Fibroblast of lung (primary cell): ENCODE measurements at regions not wholly inside any gene's neighbourhood (a gene's known extent, or its start where the extent isn't known, plus 50 kb on each side); places are given as distances from the start of the nearest gene placed in this dataset.
A peak's percentile ranks its signal among the peaks of the same experiment; 100 is the strongest.

ENCODE experiments used
- DNase-seq, 2 donors: peaks; one replicate each; pipeline versions ENCODE4 v3.0.0 to v3.0.0-alpha.2; 2010; ENCODE audit warnings: low read depth in 2 of 2
- H2AFZ ChIP-seq: 2 replicates; pipeline ENCODE4 v1.5.1; 2012; ENCODE audit warnings: low read length, control low read depth, inconsistent platforms
- H3K27ac ChIP-seq: 2 replicates; pipeline ENCODE4 v1.5.1; 2011; ENCODE audit warnings: low read length, control low read depth; ENCODE audit not compliant: insufficient read depth
- H3K27me3 ChIP-seq: 2 replicates; pipeline ENCODE4 v1.5.1; 2011; ENCODE audit warnings: mild to moderate bottlenecking, low read length; ENCODE audit not compliant: control insufficient read depth, insufficient read depth
- H3K36me3 ChIP-seq: 2 replicates; pipeline ENCODE4 v1.5.1; 2011; ENCODE audit warnings: low read length; ENCODE audit not compliant: control insufficient read depth, insufficient read depth
- H3K4me1 ChIP-seq: 2 replicates; pipeline ENCODE4 v1.5.1; 2011; ENCODE audit warnings: low read length; ENCODE audit not compliant: control insufficient read depth, insufficient read depth; ENCODE audit errors: extremely low read depth
- H3K4me2 ChIP-seq: 2 replicates; pipeline ENCODE4 v1.5.1; 2011; ENCODE audit warnings: low read length, control low read depth; ENCODE audit not compliant: insufficient read depth; ENCODE audit errors: extremely low read depth
- H3K4me3 ChIP-seq, 4 experiments: fragments of 200-600 bp in 1 of 4; sonication (generic) in 1 of 4; replicated peaks in 1 of 4; 2 replicates each; pipeline ENCODE4 v1.5.1; 2011 to 2016; ENCODE audit warnings: low read length in 4 of 4, low read depth in 3 of 4, mild to moderate bottlenecking in 3 of 4, control low read depth in 2 of 4, inconsistent platforms in 1 of 4, mixed read lengths in 1 of 4; ENCODE audit not compliant: insufficient read depth in 1 of 4; ENCODE audit errors: control extremely low read depth in 1 of 4
- H3K79me2 ChIP-seq: 2 replicates; pipeline ENCODE4 v1.5.1; 2012; ENCODE audit warnings: mild to moderate bottlenecking, low read length, inconsistent platforms; ENCODE audit not compliant: control insufficient read depth, insufficient read depth
- H3K9ac ChIP-seq: 2 replicates; pipeline ENCODE4 v1.5.1; 2011; ENCODE audit warnings: mild to moderate bottlenecking, low read length, control low read depth; ENCODE audit not compliant: insufficient read depth
- H3K9me3 ChIP-seq: 2 replicates; pipeline ENCODE4 v1.5.1; 2012; ENCODE audit warnings: low read depth, low read length; ENCODE audit not compliant: control insufficient read depth, insufficient read depth
- H4K20me1 ChIP-seq: 2 replicates; pipeline ENCODE4 v1.5.1; 2011; ENCODE audit warnings: low read length; ENCODE audit not compliant: control insufficient read depth, insufficient read depth; ENCODE audit errors: extremely low read depth
- CTCF ChIP-seq, 2 donors: IDR thresholded peaks in 1 of 2; conservative IDR thresholded peaks in 1 of 2; 1 replicate in 1 of 2; 2 replicates in 1 of 2; pipeline ENCODE4 v1.5.1; 2011 to 2012; ENCODE audit warnings: low read length in 2 of 2, control low read depth in 1 of 2, inconsistent platforms in 1 of 2, low read depth in 1 of 2, mild to moderate bottlenecking in 1 of 2
- EZH2 ChIP-seq: IDR thresholded peaks from 2 replicates; pipeline ENCODE4 v1.5.1; 2012; ENCODE audit warnings: low read length, control low read depth, mild to moderate bottlenecking; ENCODE audit errors: missing control alignments

GRCh38 chr9:31541721-31542281, 842.6 kb upstream of the ACO1 start:
- peak in 1 of 2 donors; percentile 3 for DNase-seq
- Histone ChIP-seq H3K27me3 (no peaks in the 10 kb centered on the region), H4K20me1 (no peaks in the 10 kb centered on the region), H3K9ac (no peak overlapping the region), H3K9me3 (no peaks in the 10 kb centered on the region), H2AFZ (no peak overlapping the region), H3K4me2 (no peak overlapping the region), H3K4me3 (no peak overlapping the region), H3K36me3 (no peaks in the 10 kb centered on the region), H3K4me1 (no peaks in the 10 kb centered on the region), H3K79me2 (no peaks in the 10 kb centered on the region), H3K27ac (no peak overlapping the region)
- TF ChIP-seq CTCF (conservative IDR thresholded peaks at IDR 0.05 in 1 of 2, IDR thresholded peaks at IDR 0.05 in 1 of 2; ENCODE audit: low read depth in 1 of 2, low read length in 2 of 2): no peak
- no peak for TF ChIP-seq EZH2

GRCh38 chr9:31542384-31543055, 841.9 kb upstream of the ACO1 start:
- H3K4me2 ChIP-seq: no peak overlapping the region
- H3K9ac ChIP-seq: no peak overlapping the region
- H3K27ac ChIP-seq: no peak overlapping the region
- H3K9me3 ChIP-seq: no peaks in the 10 kb centered on the region
- H3K4me1 ChIP-seq: no peaks in the 10 kb centered on the region
- H3K27me3 ChIP-seq: no peaks in the 10 kb centered on the region
- no peaks in the 10 kb centered on the region for H4K20me1 ChIP-seq
- H3K79me2 ChIP-seq: no peaks in the 10 kb centered on the region
- peak; percentile 31 to 81 for DNase-seq
- TF ChIP-seq CTCF (conservative IDR thresholded peaks at IDR 0.05 in 1 of 2, IDR thresholded peaks at IDR 0.05 in 1 of 2; ENCODE audit: low read depth in 1 of 2, low read length in 2 of 2): peak in 1 of 2 donors; percentile 45
- TF ChIP-seq EZH2: no peak
- no peak overlapping the region for H2AFZ ChIP-seq
- H3K4me3 ChIP-seq: no peak overlapping the region
- no peaks in the 10 kb centered on the region for H3K36me3 ChIP-seq

GRCh38 chr9:31554941-31555340, 829.5 kb upstream of the ACO1 start:
- TF ChIP-seq CTCF (conservative IDR thresholded peaks at IDR 0.05 in 1 of 2, IDR thresholded peaks at IDR 0.05 in 1 of 2; ENCODE audit: low read depth in 1 of 2, low read length in 2 of 2) (no peak), EZH2 (no peak)
- Histone ChIP-seq H3K79me2 (no peaks in the 10 kb centered on the region), H3K9me3 (no peaks in the 10 kb centered on the region), H3K9ac (no peak overlapping the region), H3K27me3 (no peaks in the 10 kb centered on the region), H2AFZ (no peak overlapping the region), H3K27ac (no peak overlapping the region), H3K4me1 (no peaks in the 10 kb centered on the region), H3K36me3 (no peaks in the 10 kb centered on the region), H3K4me3 (no peak overlapping the region), H4K20me1 (no peaks in the 10 kb centered on the region), H3K4me2 (no peak overlapping the region)
- DNase-seq: no peak
